Natural killer cell (primary cell): ENCODE measurements at regions not wholly inside any gene's neighbourhood (a gene's known extent, or its start where the extent isn't known, plus 50 kb on each side); places are given as distances from the start of the nearest gene placed in this dataset.

Experiments
- ATAC-seq, 3 donors: fragments of 150-1000 bp in 2 of 3; fragments of 200-7000 bp in 1 of 3; cut with Tn5 transposase; 1 replicate in 1 of 3; 2 replicates in 2 of 3; pipeline ENCODE4 v1.10.0; 2021; ENCODE audit warnings: mild to moderate bottlenecking in 2 of 3, moderate library complexity in 2 of 3
- DNase-seq, 2 donors: peaks; one replicate each; pipeline versions ENCODE4 v3.0.0 to v3.0.0-alpha.2; 2013 to 2021; ENCODE audit warnings: mixed read lengths in 1 of 2
- H3K27ac ChIP-seq: one replicate; pipeline ENCODE4 v1.5.1; 2013; ENCODE audit warnings: mild to moderate bottlenecking, low read length
- H3K27me3 ChIP-seq: one replicate; pipeline ENCODE4 v1.6.1; 2013; ENCODE audit warnings: low read length; ENCODE audit not compliant: control insufficient read depth, insufficient read depth
- H3K36me3 ChIP-seq: one replicate; pipeline ENCODE4 v1.6.1; 2013; ENCODE audit warnings: low read length; ENCODE audit not compliant: control insufficient read depth, insufficient read depth
- H3K4me1 ChIP-seq: one replicate; pipeline ENCODE4 v1.6.1; 2013; ENCODE audit warnings: low read length; ENCODE audit not compliant: control insufficient read depth, insufficient read depth
- H3K4me3 ChIP-seq: one replicate; pipeline ENCODE4 v1.5.1; 2013; ENCODE audit warnings: low read length
- H3K9me3 ChIP-seq: one replicate; pipeline ENCODE4 v1.6.1; 2013; ENCODE audit warnings: low read length; ENCODE audit not compliant: control insufficient read depth, insufficient read depth
- H3K27ac Mint-ChIP-seq, 2 donors: one replicate each; pipeline ENCODE4 v1.8.0; 2022; ENCODE audit warnings: mild to moderate bottlenecking in 2 of 2, mixed read lengths in 2 of 2, moderate library complexity in 1 of 2
- H3K27me3 Mint-ChIP-seq, 2 donors: one replicate each; pipeline ENCODE4 v1.8.0; 2022; ENCODE audit warnings: low read depth in 2 of 2, mixed read lengths in 2 of 2
- H3K36me3 Mint-ChIP-seq: one replicate; pipeline ENCODE4 v1.8.0; 2022; ENCODE audit warnings: mixed read lengths
- H3K4me1 Mint-ChIP-seq, 2 donors: one replicate each; pipeline ENCODE4 v1.8.0; 2022; ENCODE audit warnings: mixed read lengths in 2 of 2
- H3K4me3 Mint-ChIP-seq: one replicate; pipeline ENCODE4 v1.8.0; 2022; ENCODE audit warnings: mild to moderate bottlenecking, moderate library complexity, mixed read lengths
- H3K9me3 Mint-ChIP-seq, 2 donors: one replicate each; pipeline ENCODE4 v1.8.0; 2022; ENCODE audit warnings: mixed read lengths in 2 of 2
- WGBS: methylation state at CpG from one replicate; pipeline ENCODE4 v1.1.7; 2013; ENCODE audit warnings: missing lambda C conversion rate; ENCODE audit not compliant: insufficient coverage; 5-methylcytosine and 5-hydroxymethylcytosine counted together
- intact Hi-C: fragments of 100-400 bp; cut with micrococcal nuclease; formaldehyde crosslinking; loops from one replicate; pipeline ENCODE4 v1.14.2; 2022
- TF ChIP-seq, protein P1 (sequence below): fragments of 200-600 bp; IDR thresholded peaks from one replicate; pipeline ENCODE4 v1.8.0; 2022; ENCODE audit warnings: antibody characterized with exemption

DNA sequence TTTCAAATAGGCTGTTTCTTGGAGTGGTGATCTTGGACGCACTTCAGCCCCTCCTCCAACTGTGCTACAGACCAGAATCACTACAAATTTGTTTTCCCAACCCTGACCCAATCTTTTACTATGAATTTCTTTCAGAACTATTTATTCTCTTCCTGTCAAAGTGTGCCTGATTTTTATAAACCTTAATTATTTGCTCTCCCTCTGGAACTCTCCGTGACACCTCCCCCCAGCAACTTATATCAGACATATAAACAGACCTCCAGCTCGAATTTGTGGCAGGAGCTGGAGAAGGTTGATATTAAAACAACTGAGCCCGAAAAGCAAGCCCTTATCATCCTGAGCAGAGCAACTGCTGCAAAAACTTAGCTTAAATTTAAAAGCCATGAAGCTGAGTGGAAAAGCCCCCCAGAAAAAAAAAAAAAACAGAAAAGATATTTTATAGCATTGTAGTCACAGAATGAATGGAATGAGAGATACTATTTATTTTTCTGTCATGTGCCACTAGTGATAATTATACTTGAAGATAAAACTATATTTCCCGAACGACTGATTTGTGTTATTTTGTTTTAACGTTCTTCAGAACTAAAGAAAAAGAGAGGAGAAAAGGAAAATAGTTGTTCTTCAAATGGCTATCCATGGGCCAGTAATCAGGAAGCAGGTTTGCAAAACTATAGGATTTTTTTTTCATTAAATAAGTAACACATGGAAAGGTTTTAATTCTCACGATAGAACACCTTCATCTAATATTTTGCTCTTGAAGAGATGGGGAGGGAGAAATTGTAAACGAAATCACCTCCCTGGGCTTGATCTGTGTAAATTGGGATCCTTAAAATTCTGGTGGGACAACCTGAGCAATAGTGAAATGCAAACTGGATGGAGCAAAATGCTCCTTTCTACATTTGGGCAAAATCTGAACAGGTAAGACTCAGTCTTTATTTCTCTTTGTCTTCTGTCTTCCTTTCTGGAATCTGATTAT, 80.8 kb downstream of the NR2F2 start:
- peaks cover 79 to 91% of the 10 kb centered on the region in 2 donors for H3K27me3 Mint-ChIP-seq
- Histone ChIP-seq H3K9me3 (no peaks in the 10 kb centered on the region), H3K36me3 (no peaks in the 10 kb centered on the region), H3K4me1 (no peaks in the 10 kb centered on the region), H3K4me3 (no peak overlapping the region), H3K27ac (no peak overlapping the region), H3K27me3 (peaks cover 42% of the 10 kb centered on the region)
- H3K27ac Mint-ChIP-seq, result no peak overlapping the region
- ATAC-seq (no peak), DNase-seq (no peak)
- peaks cover 4 to 5% of the 10 kb centered on the region in 2 donors for H3K4me1 Mint-ChIP-seq
- no peaks in the 10 kb centered on the region for H3K9me3 Mint-ChIP-seq
- TF ChIP-seq, protein P1, sequence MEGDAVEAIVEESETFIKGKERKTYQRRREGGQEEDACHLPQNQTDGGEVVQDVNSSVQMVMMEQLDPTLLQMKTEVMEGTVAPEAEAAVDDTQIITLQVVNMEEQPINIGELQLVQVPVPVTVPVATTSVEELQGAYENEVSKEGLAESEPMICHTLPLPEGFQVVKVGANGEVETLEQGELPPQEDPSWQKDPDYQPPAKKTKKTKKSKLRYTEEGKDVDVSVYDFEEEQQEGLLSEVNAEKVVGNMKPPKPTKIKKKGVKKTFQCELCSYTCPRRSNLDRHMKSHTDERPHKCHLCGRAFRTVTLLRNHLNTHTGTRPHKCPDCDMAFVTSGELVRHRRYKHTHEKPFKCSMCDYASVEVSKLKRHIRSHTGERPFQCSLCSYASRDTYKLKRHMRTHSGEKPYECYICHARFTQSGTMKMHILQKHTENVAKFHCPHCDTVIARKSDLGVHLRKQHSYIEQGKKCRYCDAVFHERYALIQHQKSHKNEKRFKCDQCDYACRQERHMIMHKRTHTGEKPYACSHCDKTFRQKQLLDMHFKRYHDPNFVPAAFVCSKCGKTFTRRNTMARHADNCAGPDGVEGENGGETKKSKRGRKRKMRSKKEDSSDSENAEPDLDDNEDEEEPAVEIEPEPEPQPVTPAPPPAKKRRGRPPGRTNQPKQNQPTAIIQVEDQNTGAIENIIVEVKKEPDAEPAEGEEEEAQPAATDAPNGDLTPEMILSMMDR, result no peak
- H3K36me3 Mint-ChIP-seq, result no peaks in the 10 kb centered on the region
- intact Hi-C loops, result no loop called here
- 6% methylated on average over 8 of the region's 9 CpGs for WGBS
- H3K4me3 Mint-ChIP-seq, result no peak overlapping the region

DNA sequence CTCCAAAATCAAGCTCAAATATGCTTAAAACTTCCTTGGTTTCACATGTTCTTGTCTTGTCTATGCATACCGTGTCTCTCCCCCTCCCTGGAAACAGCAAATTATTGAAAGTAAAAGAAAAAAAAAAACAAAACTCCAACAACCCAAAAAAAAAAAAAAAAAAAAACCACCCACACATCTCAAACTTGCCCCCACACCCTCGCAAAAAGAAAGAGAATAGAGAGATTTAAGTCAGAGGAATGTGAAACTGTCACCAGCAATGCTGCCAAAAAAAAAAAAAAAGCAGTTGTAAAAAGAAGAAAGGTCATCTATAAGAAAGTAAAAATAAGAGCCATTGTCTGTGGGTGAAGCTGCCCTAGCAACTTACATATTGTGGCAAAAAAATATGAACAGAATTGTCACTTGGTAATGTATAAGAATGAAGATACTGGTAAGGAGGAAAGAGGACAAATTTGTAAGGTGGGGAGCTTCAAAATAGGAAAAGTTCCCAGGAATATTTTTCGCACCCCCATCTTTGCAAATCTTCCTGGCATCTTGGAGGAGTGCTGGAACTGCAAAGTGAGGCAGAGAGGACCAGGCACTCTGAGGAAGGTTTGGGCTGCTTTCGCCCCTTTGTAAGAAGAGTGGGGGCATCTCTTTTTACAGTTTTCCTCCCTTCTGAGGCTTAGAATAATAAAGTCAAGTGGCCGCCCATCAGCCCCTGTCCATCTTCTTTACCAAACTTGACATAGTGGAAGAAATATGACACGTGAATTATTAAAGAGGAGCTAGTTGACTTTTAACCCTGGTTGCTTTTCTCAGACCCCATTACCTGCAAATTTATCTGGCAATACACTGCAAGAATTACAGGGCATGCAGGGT, 81.8 kb downstream of the NR2F2 start:
- Mint-ChIP-seq H3K27ac (no peak overlapping the region), H3K4me1 (peaks cover 4 to 5% of the 10 kb centered on the region in 2 donors), H3K27me3 (peaks cover 77 to 88% of the 10 kb centered on the region in 2 donors), H3K4me3 (no peak overlapping the region), H3K9me3 (no peaks in the 10 kb centered on the region), H3K36me3 (no peaks in the 10 kb centered on the region)
- Histone ChIP-seq H3K27ac (no peak overlapping the region), H3K4me1 (no peaks in the 10 kb centered on the region), H3K27me3 (peaks cover 49% of the 10 kb centered on the region), H3K9me3 (no peaks in the 10 kb centered on the region), H3K36me3 (no peaks in the 10 kb centered on the region), H3K4me3 (no peak overlapping the region)
- ATAC-seq, result no peak
- DNase-seq, result no peak
- TF ChIP-seq, protein P1, result no peak
- WGBS, result 8% methylated on average over 3 of the region's 6 CpGs
- intact Hi-C loops, result no loop called here

DNA sequence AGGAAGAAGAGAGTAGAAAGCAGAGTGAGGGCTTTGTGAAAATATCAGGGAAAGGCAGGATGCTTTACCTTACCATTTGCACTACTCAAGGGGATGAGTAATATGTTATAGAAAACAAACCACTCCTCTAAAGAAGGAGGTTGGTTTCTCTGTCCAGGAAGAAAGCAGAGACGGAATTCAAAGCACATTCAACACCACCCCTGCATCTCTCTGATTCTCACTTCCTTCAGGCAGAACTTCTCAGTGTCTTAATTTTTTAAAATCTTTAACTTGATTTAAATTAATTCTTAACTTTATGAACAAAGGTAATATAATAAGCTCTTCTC, 82.4 kb downstream of the NR2F2 start:
- no peaks in the 10 kb centered on the region for H3K36me3 ChIP-seq
- DNase-seq (no peak), ATAC-seq (no peak)
- H3K27ac Mint-ChIP-seq, result no peak overlapping the region
- no peaks in the 10 kb centered on the region for H3K36me3 Mint-ChIP-seq
- WGBS, result 0% methylated on average over 1 of the region's 1 CpG
- TF ChIP-seq, protein P1, result no peak
- no peaks in the 10 kb centered on the region for H3K9me3 ChIP-seq
- H3K27ac ChIP-seq, result no peak overlapping the region
- H3K4me3 Mint-ChIP-seq, result no peak overlapping the region
- no peaks in the 10 kb centered on the region for H3K4me1 ChIP-seq
- no peak overlapping the region for H3K4me3 ChIP-seq
- peaks cover 4 to 5% of the 10 kb centered on the region in 2 donors for H3K4me1 Mint-ChIP-seq
- H3K27me3 Mint-ChIP-seq, result peaks cover 77 to 88% of the 10 kb centered on the region in 2 donors
- H3K9me3 Mint-ChIP-seq, result no peaks in the 10 kb centered on the region
- peaks cover 46% of the 10 kb centered on the region for H3K27me3 ChIP-seq
- intact Hi-C loops, result no loop called here
